SK-N-MC (cell line): ENCODE measurements at regions not wholly inside any gene's neighbourhood (a gene's known extent, or its start where the extent isn't known, plus 50 kb on each side); places are given as distances from the start of the nearest gene placed in this dataset.

Source experiments
- EZH2 ChIP-seq: fragments of 200-600 bp; sonication (generic); IDR thresholded peaks from one replicate; pipeline ENCODE4 v1.6.1; 2017; ENCODE audit warnings: antibody characterized with exemption
- FOXP2 ChIP-seq: optimal IDR thresholded peaks from 2 replicates; pipeline ENCODE3; 2011; ENCODE audit warnings: mild to moderate bottlenecking, moderate library complexity; ENCODE audit not compliant: insufficient read depth; ENCODE audit errors: extremely low read length, control extremely low read depth
- POLR2AphosphoS5 ChIP-seq: IDR thresholded peaks from 2 replicates; pipeline ENCODE4 v1.6.1; 2012; ENCODE audit warnings: mild to moderate bottlenecking, low read depth, low read length, borderline replicate concordance

DNA sequence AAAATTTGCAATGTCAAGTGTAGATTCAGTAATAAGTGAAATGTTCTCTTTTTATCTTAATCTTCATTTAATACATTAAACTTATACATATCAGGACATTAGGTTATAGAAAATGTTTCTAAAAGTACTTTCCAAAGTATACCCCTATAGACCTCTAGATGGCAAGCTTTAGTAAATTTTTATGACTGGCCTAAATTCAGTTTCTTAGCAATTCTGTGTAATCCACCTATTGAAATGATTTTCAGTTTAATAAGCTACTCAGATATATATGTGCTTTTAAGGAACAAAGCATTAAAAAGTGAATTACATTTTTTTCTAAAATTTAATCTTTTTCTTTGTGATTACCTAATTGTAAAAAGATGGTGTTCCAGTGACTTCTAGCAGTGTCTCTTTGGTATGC, 342.2 kb downstream of the GBE1 start:
- TF ChIP-seq POLR2AphosphoS5 (no peak), EZH2 (no peak), FOXP2 (no peak)
